B cell (primary cell): ENCODE measurements at regions not wholly inside any gene's neighbourhood (a gene's known extent, or its start where the extent isn't known, plus 50 kb on each side); places are given as distances from the start of the nearest gene placed in this dataset.

ENCODE experiments used
- ATAC-seq: fragments of 200-7000 bp; cut with Tn5 transposase; one replicate; pipeline ENCODE4 v1.10.0; 2021; ENCODE audit warnings: low read depth, mild to moderate bottlenecking, moderate number of reproducible peaks, moderate library complexity
- CTCF ChIA-PET: fragments of 350-600 bp; sonication (Branson Sonifier 250); formaldehyde crosslinking; loops from one replicate; lab custom pipeline; 2021; ENCODE audit warnings: antibody characterized with exemption, inconsistent platforms; lab: Charles Lee
- POLR2A ChIA-PET: fragments of 350-600 bp; sonication (Branson Sonifier 250); formaldehyde crosslinking; loops from one replicate; lab custom pipeline; 2021; ENCODE audit warnings: antibody characterized with exemption; lab: Charles Lee
- DNase-seq: peaks from one replicate; pipeline ENCODE4 v3.0.0; 2013
- H2AFZ ChIP-seq: 2 replicates; pipeline ENCODE4 v1.6.1; 2012; ENCODE audit warnings: mild to moderate bottlenecking, low read depth, low read length; ENCODE audit not compliant: insufficient read depth, poor library complexity, severe bottlenecking
- H3K27ac ChIP-seq, 2 donors: 1 replicate in 1 of 2; 2 replicates in 1 of 2; pipeline ENCODE4 v1.5.1; 2012 to 2013; ENCODE audit warnings: low read length in 2 of 2, mild to moderate bottlenecking in 2 of 2, moderate library complexity in 1 of 2
- H3K27me3 ChIP-seq, 4 experiments: fragments of 200-600 bp in 1 of 4; sonication (generic) in 1 of 4; replicated peaks in 1 of 4; 1 replicate in 2 of 4; 2 replicates in 2 of 4; pipeline versions ENCODE4 v1.6.1 to v1.7.0; 2013 to 2016; ENCODE audit warnings: low read length in 3 of 4, mild to moderate bottlenecking in 2 of 4, mixed read lengths in 1 of 4, moderate library complexity in 1 of 4; ENCODE audit not compliant: insufficient read depth in 4 of 4, control insufficient read depth in 3 of 4; ENCODE audit errors: control extremely low read depth in 1 of 4
- H3K36me3 ChIP-seq, 2 experiments: replicated peaks in 1 of 2; 1 replicate in 1 of 2; 2 replicates in 1 of 2; pipeline versions ENCODE4 v1.6.1 to v1.7.1; 2013; ENCODE audit warnings: low read length in 1 of 2; ENCODE audit not compliant: insufficient read depth in 2 of 2, control insufficient read depth in 1 of 2; ENCODE audit errors: control extremely low read depth in 1 of 2, extremely low read depth in 1 of 2
- H3K4me1 ChIP-seq, 2 donors: fragments of 200-600 bp in 1 of 2; sonication (generic) in 1 of 2; 1 replicate in 1 of 2; 2 replicates in 1 of 2; pipeline versions ENCODE4 v1.5.1 to v1.6.1; 2013 to 2017; ENCODE audit warnings: low read length in 2 of 2; ENCODE audit not compliant: control insufficient read depth in 2 of 2, insufficient read depth in 2 of 2
- H3K4me2 ChIP-seq: replicated peaks from 2 replicates; pipeline ENCODE3; 2012; ENCODE audit warnings: mild to moderate bottlenecking, low read depth, low read length; ENCODE audit not compliant: poor library complexity, severe bottlenecking
- H3K4me3 ChIP-seq, 5 experiments: fragments of 200-600 bp in 1 of 5; sonication (generic) in 1 of 5; 1 replicate in 3 of 5; 2 replicates in 2 of 5; pipeline versions ENCODE4 v1.5.1 to v1.7.0; 2011 to 2016; ENCODE audit warnings: low read length in 4 of 5, mild to moderate bottlenecking in 4 of 5, low read depth in 2 of 5, control low read depth in 1 of 5, moderate library complexity in 1 of 5; ENCODE audit not compliant: insufficient read depth in 1 of 5; ENCODE audit errors: control extremely low read depth in 1 of 5, extremely low read depth in 1 of 5
- H3K79me2 ChIP-seq: fragments of 200-600 bp; sonication (generic); one replicate; pipeline ENCODE4 v1.6.0; 2016; ENCODE audit warnings: low read length; ENCODE audit not compliant: control insufficient read depth, insufficient read depth
- H3K9ac ChIP-seq: fragments of 200-600 bp; sonication (generic); 2 replicates; pipeline ENCODE4 v1.6.1; 2017; ENCODE audit warnings: mild to moderate bottlenecking, low read length, moderate library complexity
- H3K9me3 ChIP-seq, 3 donors: one replicate each; pipeline versions ENCODE4 v1.6.1 to v1.7.1; 2013; ENCODE audit warnings: low read length in 2 of 3; ENCODE audit not compliant: control insufficient read depth in 2 of 3, insufficient read depth in 1 of 3; ENCODE audit errors: control extremely low read depth in 1 of 3
- H4K20me1 ChIP-seq: 2 replicates; pipeline ENCODE4 v1.6.0; 2012; ENCODE audit warnings: mild to moderate bottlenecking, low read length; ENCODE audit not compliant: insufficient read depth, control insufficient read depth, poor library complexity, severe bottlenecking
- H3K27ac Mint-ChIP-seq: one replicate; pipeline ENCODE4 v1.8.0; 2021; ENCODE audit warnings: mixed read lengths
- H3K27me3 Mint-ChIP-seq: one replicate; pipeline ENCODE4 v1.8.0; 2021; ENCODE audit warnings: mixed read lengths
- H3K4me1 Mint-ChIP-seq: one replicate; pipeline ENCODE4 v1.8.0; 2021; ENCODE audit warnings: mixed read lengths
- H3K4me3 Mint-ChIP-seq: one replicate; pipeline ENCODE4 v1.8.0; 2021; ENCODE audit warnings: mixed read lengths
- H3K9me3 Mint-ChIP-seq: one replicate; pipeline ENCODE4 v1.8.0; 2022; ENCODE audit warnings: mixed read lengths; ENCODE audit not compliant: insufficient read depth
- CTCF ChIP-seq: fragments of 200-600 bp; IDR thresholded peaks from one replicate; pipeline ENCODE4 v1.8.0; 2022; ENCODE audit warnings: antibody characterized with exemption, mild to moderate bottlenecking
- EZH2 ChIP-seq: IDR thresholded peaks from 2 replicates; pipeline ENCODE4 v1.6.1; 2012; ENCODE audit warnings: borderline replicate concordance, low read depth, mild to moderate bottlenecking, moderate library complexity, low read length; ENCODE audit not compliant: insufficient read depth, poor library complexity, severe bottlenecking
- WGBS: methylation state at CpG from one replicate; pipeline ENCODE4 v1.1.5; 2013; ENCODE audit warnings: missing lambda C conversion rate; ENCODE audit not compliant: insufficient coverage; 5-methylcytosine and 5-hydroxymethylcytosine counted together
- intact Hi-C: fragments of 100-400 bp; cut with micrococcal nuclease; formaldehyde crosslinking; loops from one replicate; pipeline ENCODE4 v1.10.0; 2022

DNA sequence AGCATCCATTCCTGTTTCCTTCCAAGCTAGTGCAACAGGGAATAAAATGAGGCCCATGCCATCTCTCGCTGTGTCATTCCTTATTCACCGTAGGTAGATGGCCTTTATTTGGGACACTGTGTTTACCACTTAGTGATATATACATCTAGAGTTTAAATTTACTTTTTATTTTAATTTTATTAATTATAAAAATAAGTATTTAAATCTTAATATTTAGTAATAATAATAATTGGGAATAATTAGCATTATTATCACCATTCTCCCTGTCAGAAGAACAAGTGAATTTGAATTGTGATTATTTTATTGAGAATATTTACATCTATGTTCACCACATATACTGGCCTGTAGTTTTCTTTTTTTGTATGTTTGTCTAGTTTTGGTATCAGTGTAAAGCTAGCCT, 692.9 kb upstream of the KIF2B start:
- H3K9me3 Mint-ChIP-seq: no peaks in the 10 kb centered on the region
- Histone ChIP-seq H3K4me3 (no peak overlapping the region), H3K27me3 (no peaks in the 10 kb centered on the region), H3K27ac (no peak overlapping the region), H3K36me3 (no peaks in the 10 kb centered on the region), H3K4me2 (no peak overlapping the region), H4K20me1 (no peaks in the 10 kb centered on the region), H2AFZ (no peak overlapping the region), H3K79me2 (no peaks in the 10 kb centered on the region), H3K9ac (no peak overlapping the region), H3K4me1 (no peaks in the 10 kb centered on the region), H3K9me3 (no peaks in the 10 kb centered on the region)
- DNase-seq (no peak), ATAC-seq (no peak)
- WGBS: no CpG with 5 or more reads among the region's 2 CpGs
- H3K27ac Mint-ChIP-seq: no peak overlapping the region
- ChIA-PET POLR2A (no interaction called here), CTCF (no interaction called here)
- intact Hi-C loops: no loop called here
- H3K27me3 Mint-ChIP-seq: no peaks in the 10 kb centered on the region
- no peak overlapping the region for H3K4me3 Mint-ChIP-seq
- no peak for TF ChIP-seq EZH2
- no peak for TF ChIP-seq CTCF
- H3K4me1 Mint-ChIP-seq: no peaks in the 10 kb centered on the region

- no CpG with 5 or more reads among the region's 3 CpGs for WGBS
- ChIA-PET POLR2A (no interaction called here), CTCF (no interaction called here)
- intact Hi-C loops: no loop called here
- ATAC-seq (no peak), DNase-seq (no peak)
- Mint-ChIP-seq H3K27ac (no peak overlapping the region), H3K9me3 (no peaks in the 10 kb centered on the region), H3K4me1 (no peaks in the 10 kb centered on the region), H3K27me3 (no peaks in the 10 kb centered on the region), H3K4me3 (no peak overlapping the region)
- Histone ChIP-seq H4K20me1 (no peaks in the 10 kb centered on the region), H3K4me1 (no peaks in the 10 kb centered on the region), H2AFZ (no peak overlapping the region), H3K9me3 (no peaks in the 10 kb centered on the region), H3K9ac (no peak overlapping the region), H3K27me3 (no peaks in the 10 kb centered on the region), H3K4me3 (no peak overlapping the region), H3K4me2 (no peak overlapping the region), H3K27ac (no peak overlapping the region), H3K36me3 (no peaks in the 10 kb centered on the region), H3K79me2 (no peaks in the 10 kb centered on the region)
- TF ChIP-seq EZH2 (no peak), CTCF (no peak)
Observed at GRCh38 chr17:53127331-53127730, 695.4 kb upstream of the KIF2B start.
